OCI-LY7 (cell line): ENCODE measurements at regions not wholly inside any gene's neighbourhood (a gene's known extent, or its start where the extent isn't known, plus 50 kb on each side); places are given as distances from the start of the nearest gene placed in this dataset.

Experiments
- CTCF ChIP-seq: fragments of 200-600 bp; sonication (generic); conservative IDR thresholded peaks from 2 replicates; pipeline ENCODE4 v1.5.1; 2014; ENCODE audit warnings: mild to moderate bottlenecking, antibody characterized with exemption, low read length, moderate library complexity, mixed read lengths
- EZH2phosphoT487 ChIP-seq: fragments of 200-600 bp; sonication (generic); IDR thresholded peaks from 2 replicates; pipeline ENCODE4 v1.6.1; 2018; ENCODE audit warnings: low read depth, borderline replicate concordance, mild to moderate bottlenecking, mixed run types, antibody characterized with exemption, low read length, moderate library complexity, mixed read lengths

DNA sequence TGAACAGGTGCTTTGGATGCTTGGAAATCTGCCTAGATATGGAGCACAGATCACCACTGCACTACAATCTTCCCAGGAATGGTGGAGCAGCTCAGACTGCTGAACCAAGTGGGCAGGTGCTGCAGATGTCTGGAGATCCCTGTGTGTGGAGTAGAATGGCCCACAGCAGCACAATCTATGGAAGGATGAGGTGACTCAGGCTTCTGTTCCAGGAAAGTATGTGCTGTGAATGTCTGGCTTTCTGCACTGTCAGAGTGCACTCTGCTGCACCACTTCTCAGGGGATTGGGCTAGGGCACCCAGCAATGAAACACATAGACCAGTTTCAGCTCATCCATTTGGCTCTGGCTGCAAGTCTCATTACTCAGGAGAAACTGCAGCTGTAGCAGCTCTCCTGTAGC is 865.4 kb upstream of the NXPH2 start:
- no peak for TF ChIP-seq CTCF
- no peak for TF ChIP-seq EZH2phosphoT487
